A673 (cell line): ENCODE measurements at regions not wholly inside any gene's neighbourhood (a gene's known extent, or its start where the extent isn't known, plus 50 kb on each side); places are given as distances from the start of the nearest gene placed in this dataset.

Experiments used
- CTCF ChIP-seq: fragments of 300-800, 200-600 bp; sonication (generic); conservative IDR thresholded peaks from 2 replicates; pipeline ENCODE4 v1.5.1; 2017; ENCODE audit warnings: low read depth, mild to moderate bottlenecking, antibody characterized with exemption, low read length, moderate library complexity, mixed read lengths
- EZH2 ChIP-seq: fragments of 200-600 bp; sonication (generic); IDR thresholded peaks from 2 replicates; pipeline ENCODE4 v1.6.1; 2017; ENCODE audit warnings: borderline replicate concordance, low read depth, mild to moderate bottlenecking, mixed read lengths, antibody characterized with exemption, low read length; ENCODE audit not compliant: poor library complexity, severe bottlenecking

- no peak for TF ChIP-seq CTCF
- TF ChIP-seq EZH2 = no peak
Measured at GRCh38 chr1:22327411-22327810, 124.2 kb upstream of the ZBTB40 start.
